ENCODE measurements at regions not wholly inside any gene's neighbourhood (a gene's known extent, or its start where the extent isn't known, plus 50 kb on each side); places are given as distances from the start of the nearest gene placed in this dataset.

DNA sequence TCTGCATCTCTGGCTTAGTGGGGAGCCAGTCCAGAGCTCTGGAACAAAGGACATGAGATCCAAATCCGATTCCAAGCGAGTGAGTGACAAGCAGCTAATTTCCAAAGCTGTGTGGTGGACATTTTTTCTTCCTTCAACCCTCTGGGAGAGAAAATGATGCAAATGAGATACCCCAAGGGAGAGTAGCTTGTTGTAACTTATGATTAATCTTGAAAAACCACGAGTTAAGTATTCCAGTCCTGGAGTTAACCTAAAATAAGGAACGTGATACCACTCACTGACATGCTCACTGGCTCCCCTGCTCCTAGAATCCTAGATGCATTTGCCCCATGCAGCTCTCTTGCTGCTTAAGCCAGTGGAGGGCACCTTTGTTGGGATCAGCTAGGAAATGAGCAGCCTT lies 116.0 kb upstream of the HABP2 start:
- Histone ChIP-seq H3K4me3 (no peak overlapping the region), H3K36me3 (no peaks in the 10 kb centered on the region), H3K27ac (no peak overlapping the region), H3K4me1 (no peaks in the 10 kb centered on the region), H3K9me3 (no peaks in the 10 kb centered on the region), H3K27me3 (no peaks in the 10 kb centered on the region)
- TF ChIP-seq, protein P1, sequence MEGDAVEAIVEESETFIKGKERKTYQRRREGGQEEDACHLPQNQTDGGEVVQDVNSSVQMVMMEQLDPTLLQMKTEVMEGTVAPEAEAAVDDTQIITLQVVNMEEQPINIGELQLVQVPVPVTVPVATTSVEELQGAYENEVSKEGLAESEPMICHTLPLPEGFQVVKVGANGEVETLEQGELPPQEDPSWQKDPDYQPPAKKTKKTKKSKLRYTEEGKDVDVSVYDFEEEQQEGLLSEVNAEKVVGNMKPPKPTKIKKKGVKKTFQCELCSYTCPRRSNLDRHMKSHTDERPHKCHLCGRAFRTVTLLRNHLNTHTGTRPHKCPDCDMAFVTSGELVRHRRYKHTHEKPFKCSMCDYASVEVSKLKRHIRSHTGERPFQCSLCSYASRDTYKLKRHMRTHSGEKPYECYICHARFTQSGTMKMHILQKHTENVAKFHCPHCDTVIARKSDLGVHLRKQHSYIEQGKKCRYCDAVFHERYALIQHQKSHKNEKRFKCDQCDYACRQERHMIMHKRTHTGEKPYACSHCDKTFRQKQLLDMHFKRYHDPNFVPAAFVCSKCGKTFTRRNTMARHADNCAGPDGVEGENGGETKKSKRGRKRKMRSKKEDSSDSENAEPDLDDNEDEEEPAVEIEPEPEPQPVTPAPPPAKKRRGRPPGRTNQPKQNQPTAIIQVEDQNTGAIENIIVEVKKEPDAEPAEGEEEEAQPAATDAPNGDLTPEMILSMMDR (IDR thresholded peaks at IDR 0.05): no peak
- no peak for TF ChIP-seq POLR2A (IDR thresholded peaks at IDR 0.05)
- no peak for TF ChIP-seq POLR2AphosphoS5 (IDR thresholded peaks at IDR 0.05)
- no peak for DNase-seq (ENCODE audit: low spot score in 2 of 2)
- intact Hi-C loops (cut with DNase I; ENCODE audit: low total_unique reads): no loop called here

DNA sequence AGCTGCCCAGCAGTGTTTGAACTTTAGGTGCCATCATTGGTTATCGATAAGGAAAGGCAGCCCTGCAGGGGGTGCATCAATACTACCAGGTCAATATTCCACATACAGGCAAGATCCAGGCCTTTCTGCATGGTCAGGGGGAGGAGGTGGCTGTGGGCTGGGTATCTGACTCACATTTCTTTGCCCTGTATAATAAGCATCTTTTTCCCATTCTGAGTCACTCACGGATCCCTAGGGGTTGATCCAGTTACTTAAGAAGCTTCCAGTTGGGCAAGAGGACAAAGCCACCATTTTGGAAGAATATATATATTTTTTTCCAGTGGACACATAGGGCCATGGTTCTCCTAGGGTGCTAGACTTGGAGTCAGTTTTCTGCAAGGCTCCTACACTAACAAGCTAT lies 114.2 kb upstream of the HABP2 start:
- H3K27ac ChIP-seq: no peak overlapping the region
- no peaks in the 10 kb centered on the region for H3K4me1 ChIP-seq
- no peaks in the 10 kb centered on the region for H3K27me3 ChIP-seq
- TF ChIP-seq POLR2AphosphoS5 (IDR thresholded peaks at IDR 0.05) (no peak), POLR2A (IDR thresholded peaks at IDR 0.05) (no peak)
- TF ChIP-seq, protein P1 (IDR thresholded peaks at IDR 0.05): no peak
- H3K36me3 ChIP-seq: no peaks in the 10 kb centered on the region
- H3K4me3 ChIP-seq: no peak overlapping the region
- H3K9me3 ChIP-seq: no peaks in the 10 kb centered on the region
- no peak for DNase-seq (ENCODE audit: low spot score in 2 of 2)
- intact Hi-C loops (cut with DNase I; ENCODE audit: low total_unique reads): no loop called here

DNA sequence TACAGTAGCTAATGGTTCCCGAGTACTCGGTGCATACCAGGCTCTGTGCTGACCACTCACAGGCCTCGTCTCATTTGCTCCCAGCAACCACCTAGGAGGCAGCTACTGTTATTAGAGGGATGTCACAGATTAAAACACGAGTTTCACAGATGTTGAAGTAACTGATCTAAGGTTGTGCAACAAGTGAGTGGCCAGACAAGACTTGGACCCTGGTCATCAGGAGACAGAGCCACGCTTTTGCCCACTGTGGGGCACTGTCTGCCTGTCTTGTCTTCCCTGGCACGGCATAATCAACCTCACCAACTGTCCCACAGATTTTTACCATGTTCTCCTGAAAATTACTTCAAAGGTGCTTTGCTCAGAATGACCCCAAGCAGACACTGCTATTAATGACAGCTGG lies 111.6 kb upstream of the HABP2 start:
- no peak for DNase-seq (ENCODE audit: low spot score in 2 of 2)
- no peak overlapping the region for H3K4me3 ChIP-seq
- H3K27me3 ChIP-seq: no peaks in the 10 kb centered on the region
- intact Hi-C loops (cut with DNase I; ENCODE audit: low total_unique reads): no loop called here
- TF ChIP-seq POLR2AphosphoS5 (IDR thresholded peaks at IDR 0.05): no peak
- no peaks in the 10 kb centered on the region for H3K36me3 ChIP-seq
- no peaks in the 10 kb centered on the region for H3K4me1 ChIP-seq
- H3K27ac ChIP-seq: no peak overlapping the region
- no peaks in the 10 kb centered on the region for H3K9me3 ChIP-seq

DNA sequence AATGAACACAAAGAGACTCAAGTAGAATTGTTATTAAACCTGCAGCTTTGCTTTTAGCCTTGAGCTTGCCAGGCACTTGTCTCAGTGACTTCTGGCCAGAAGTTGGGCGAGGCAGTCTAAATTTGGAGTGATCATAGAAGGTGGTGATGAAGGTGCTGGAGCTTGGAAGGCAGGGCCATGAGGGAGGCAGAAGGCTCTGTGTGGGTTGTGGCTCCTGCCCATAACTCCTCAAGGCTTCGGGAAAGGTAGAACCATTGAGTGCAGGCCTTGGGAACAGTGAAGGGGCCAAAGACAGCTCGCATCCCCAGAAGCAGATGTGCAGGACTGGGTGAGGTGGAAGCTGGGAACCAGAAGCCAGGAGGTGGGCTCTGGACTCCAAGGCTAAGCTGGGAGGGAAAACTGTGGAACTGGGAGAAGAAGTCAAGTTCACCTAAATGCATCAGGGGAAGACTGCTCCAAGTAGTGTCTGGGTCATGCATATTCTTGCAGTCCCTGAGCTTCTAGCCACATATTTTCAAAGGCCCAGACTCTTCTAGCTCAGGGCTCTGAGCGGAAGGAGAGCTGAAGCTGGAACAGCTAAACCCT lies 111.1 kb upstream of the HABP2 start:
- DNase-seq (ENCODE audit: low spot score in 2 of 2): no peak
- no peaks in the 10 kb centered on the region for H3K27me3 ChIP-seq
- H3K27ac ChIP-seq: no peak overlapping the region
- no peaks in the 10 kb centered on the region for H3K36me3 ChIP-seq
- intact Hi-C loops (cut with DNase I; ENCODE audit: low total_unique reads): no loop called here
- no peaks in the 10 kb centered on the region for H3K4me1 ChIP-seq
- no peaks in the 10 kb centered on the region for H3K9me3 ChIP-seq
- H3K4me3 ChIP-seq: no peak overlapping the region
- TF ChIP-seq POLR2AphosphoS5 (IDR thresholded peaks at IDR 0.05): no peak
- TF ChIP-seq, protein P1 (IDR thresholded peaks at IDR 0.05): no peak
- TF ChIP-seq POLR2A (IDR thresholded peaks at IDR 0.05): no peak

DNA sequence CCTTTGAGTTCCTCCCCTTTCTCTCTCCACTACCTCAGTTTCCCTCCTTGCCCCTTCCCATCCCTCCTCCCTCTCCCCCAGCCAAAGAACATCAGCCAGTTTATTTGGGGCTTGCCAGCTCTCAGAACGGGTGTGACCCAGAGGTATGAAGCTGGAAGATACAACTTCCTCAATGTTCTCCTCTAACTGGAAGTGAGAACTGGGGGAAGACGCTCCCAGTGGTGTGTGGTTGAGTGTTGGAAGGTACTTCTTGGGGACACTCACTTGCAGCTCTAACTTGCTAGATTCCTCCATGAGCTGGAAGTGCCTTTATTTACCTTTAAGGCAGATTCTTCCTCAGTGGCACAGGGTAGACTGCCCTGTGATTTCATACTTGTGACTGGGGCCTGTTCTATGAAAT lies 110.5 kb upstream of the HABP2 start:
- no peak overlapping the region for H3K4me3 ChIP-seq
- H3K27ac ChIP-seq: no peak overlapping the region
- no peaks in the 10 kb centered on the region for H3K4me1 ChIP-seq
- no peak for DNase-seq (ENCODE audit: low spot score in 2 of 2)
- no peaks in the 10 kb centered on the region for H3K36me3 ChIP-seq
- H3K27me3 ChIP-seq: no peaks in the 10 kb centered on the region
- H3K9me3 ChIP-seq: no peaks in the 10 kb centered on the region
- TF ChIP-seq POLR2AphosphoS5 (IDR thresholded peaks at IDR 0.05): no peak
- TF ChIP-seq, protein P1 (IDR thresholded peaks at IDR 0.05): no peak
- TF ChIP-seq POLR2A (IDR thresholded peaks at IDR 0.05): no peak
- intact Hi-C loops (cut with DNase I; ENCODE audit: low total_unique reads): no loop called here
